ENCODE measurements at regions not wholly inside any gene's neighbourhood (a gene's known extent, or its start where the extent isn't known, plus 50 kb on each side); places are given as distances from the start of the nearest gene placed in this dataset.

DNA sequence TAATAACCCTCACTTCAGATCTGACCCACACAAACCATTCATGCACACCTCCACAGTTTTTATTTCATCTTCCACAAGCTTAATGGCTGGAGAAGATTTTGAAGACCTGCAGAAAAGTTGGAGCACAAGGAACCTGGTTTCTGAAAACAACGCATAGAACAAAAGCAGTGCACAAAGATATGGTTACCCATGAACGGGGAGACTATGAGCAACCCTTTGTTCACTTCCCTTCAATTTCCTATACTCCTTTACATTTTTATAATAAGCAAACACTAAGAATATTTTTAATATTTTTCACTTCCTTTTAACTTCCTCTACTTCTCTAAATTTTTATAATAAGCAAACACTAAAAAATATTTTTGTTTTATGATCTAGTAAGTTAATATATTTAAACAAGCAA lies 103.5 kb upstream of the UBE2E2 start:
- no peak for DNase-seq (ENCODE audit: low spot score)

DNA sequence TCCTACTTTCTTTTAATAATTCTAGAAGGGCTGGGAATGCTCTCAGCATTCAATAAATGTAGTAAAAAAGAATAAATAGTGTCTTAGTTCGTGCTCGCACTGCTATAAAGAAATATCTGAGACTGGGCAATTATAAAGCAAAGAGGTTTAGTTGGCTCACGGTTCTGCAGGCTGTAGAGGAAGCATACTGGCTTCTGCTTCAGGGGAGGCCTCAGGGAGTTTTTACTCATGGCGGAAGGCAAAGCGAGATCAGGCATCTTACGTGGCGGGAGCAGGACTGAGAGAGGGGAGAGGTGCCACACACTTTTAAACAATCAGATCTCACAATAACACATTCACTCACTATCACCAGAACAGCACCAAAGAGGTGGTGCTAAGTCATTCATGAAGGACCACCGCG lies 103.0 kb upstream of the UBE2E2 start:
- no peak for DNase-seq (ENCODE audit: low spot score)

DNA sequence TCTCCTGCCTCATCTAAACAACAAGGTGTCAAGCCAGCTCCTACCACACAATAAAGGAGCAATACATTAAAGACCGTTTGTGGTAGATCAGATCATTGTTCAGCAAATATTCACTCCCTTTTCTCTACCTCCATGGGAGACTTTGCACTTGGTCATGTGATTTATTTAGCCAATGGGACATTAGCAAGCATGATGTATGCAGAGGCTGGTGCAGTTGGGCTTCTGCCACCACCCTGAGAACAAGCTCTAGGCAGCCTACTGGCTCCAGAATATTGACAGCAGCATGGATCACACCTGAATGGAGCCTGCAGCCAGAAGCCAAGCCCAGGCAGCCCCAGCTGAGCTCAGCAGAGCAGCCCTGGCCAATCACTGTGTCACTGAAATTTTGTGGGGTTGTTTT lies 99.4 kb upstream of the UBE2E2 start:
- no peak for DNase-seq (ENCODE audit: low spot score)

- DNase-seq (ENCODE audit: low spot score) = no peak
Measured at GRCh38 chr3:23105048-23105447, 98.1 kb upstream of the UBE2E2 start.

- DNase-seq (ENCODE audit: low spot score) = no peak
Measured at GRCh38 chr3:23106666-23107065, 96.5 kb upstream of the UBE2E2 start.

- DNase-seq (ENCODE audit: low spot score) = no peak
Measured at GRCh38 chr3:23107221-23107620, 95.9 kb upstream of the UBE2E2 start.

GRCh38 chr3:23108451-23109057 lies 94.6 kb upstream of the UBE2E2 start:
- no peak for DNase-seq (ENCODE audit: low spot score)

DNA sequence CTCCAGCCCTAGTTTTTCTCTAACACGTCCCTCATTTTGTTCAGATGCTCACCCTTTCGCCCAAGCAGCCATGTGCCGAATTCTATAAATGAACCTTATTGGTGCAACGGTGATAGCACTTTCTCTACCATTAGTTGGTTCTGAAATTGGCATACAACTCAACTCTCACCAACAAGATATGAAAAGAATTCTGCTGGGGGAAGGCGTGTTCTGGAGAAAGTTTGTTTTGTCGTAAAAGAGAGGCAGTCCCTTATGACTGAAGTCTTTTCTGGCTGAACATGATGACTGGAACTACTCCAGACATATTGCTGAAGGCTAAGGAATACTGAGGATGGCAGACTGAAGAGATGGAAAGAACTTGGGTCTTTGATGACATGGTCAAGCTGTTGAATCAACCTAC lies 91.8 kb upstream of the UBE2E2 start:
- DNase-seq (ENCODE audit: low spot score) = no peak

DNA sequence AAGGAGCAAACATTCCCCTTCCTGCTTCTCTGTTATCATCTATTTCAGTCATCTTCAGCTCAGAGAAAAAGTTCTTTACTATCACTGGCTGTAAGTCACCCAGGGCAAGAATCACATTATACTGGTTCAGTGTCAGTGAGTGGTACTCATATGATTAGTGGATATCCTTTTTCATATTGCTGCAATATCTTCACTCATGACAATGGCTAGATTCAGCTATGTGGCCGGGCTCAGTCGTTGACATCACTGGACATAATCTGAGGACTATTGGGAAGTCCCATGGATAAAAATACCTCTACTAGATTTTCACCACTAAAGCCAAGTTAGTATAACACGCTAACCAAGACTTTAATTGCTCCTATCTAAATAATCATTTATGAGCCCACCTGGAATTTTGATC lies 91.3 kb upstream of the UBE2E2 start:
- no peak for DNase-seq (ENCODE audit: low spot score)

DNA sequence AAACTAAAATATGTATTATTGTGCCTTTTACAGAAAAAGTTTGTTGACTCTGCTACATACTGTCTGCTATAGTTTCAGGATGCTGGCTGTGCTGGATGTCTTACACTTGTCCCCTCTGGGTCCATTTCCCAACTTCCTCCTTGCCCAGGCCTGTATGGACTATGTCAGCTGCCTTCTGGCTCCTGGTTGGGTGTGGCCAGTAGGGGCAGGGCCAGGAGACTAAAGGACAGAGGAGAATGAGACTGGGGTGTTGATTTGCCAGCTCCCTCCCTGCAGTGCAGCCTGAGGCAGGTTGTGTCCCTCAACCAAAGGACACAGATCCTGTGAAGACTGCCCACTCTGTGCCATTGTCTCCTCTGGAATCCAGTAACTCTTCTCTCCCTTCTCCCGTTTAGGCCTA lies 90.6 kb upstream of the UBE2E2 start:
- DNase-seq (ENCODE audit: low spot score) = no peak

- DNase-seq (ENCODE audit: low spot score) = no peak
Measured at GRCh38 chr3:23113455-23114171, 89.5 kb upstream of the UBE2E2 start.

GRCh38 chr3:23114432-23114831 lies 88.7 kb upstream of the UBE2E2 start:
- DNase-seq (ENCODE audit: low spot score) = no peak

- no peak for DNase-seq (ENCODE audit: low spot score)
Measured at GRCh38 chr3:23115171-23115877, 87.8 kb upstream of the UBE2E2 start.

GRCh38 chr3:23116081-23116837 lies 86.9 kb upstream of the UBE2E2 start:
- no peak for DNase-seq (ENCODE audit: low spot score)

GRCh38 chr3:23117856-23118255 lies 85.3 kb upstream of the UBE2E2 start:
- DNase-seq (ENCODE audit: low spot score) = no peak

GRCh38 chr3:23127196-23127595 lies 75.9 kb upstream of the UBE2E2 start:
- DNase-seq (ENCODE audit: low spot score) = no peak

- DNase-seq (ENCODE audit: low spot score) = no peak
Measured at GRCh38 chr3:23128655-23129054, 74.5 kb upstream of the UBE2E2 start.

DNA sequence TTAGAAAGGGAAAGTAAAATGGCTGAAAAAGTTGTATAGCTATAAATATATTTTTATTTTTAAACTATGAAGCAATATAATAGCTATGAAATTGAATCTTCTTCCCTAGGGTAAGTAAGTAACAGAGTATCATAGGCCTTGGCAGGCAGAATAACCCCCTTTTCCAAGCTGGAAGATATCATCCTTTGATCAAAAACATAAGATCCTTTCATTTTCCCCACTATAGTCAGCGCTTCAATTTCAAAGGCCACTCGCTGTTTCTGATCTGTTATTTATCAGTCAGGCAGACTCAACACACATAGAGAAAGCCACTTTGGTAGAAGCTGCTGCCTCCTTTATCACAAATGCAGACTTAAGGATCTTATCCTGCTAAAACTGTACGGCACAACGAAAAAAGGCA lies 74.0 kb upstream of the UBE2E2 start:
- DNase-seq (ENCODE audit: low spot score) = no peak

DNA sequence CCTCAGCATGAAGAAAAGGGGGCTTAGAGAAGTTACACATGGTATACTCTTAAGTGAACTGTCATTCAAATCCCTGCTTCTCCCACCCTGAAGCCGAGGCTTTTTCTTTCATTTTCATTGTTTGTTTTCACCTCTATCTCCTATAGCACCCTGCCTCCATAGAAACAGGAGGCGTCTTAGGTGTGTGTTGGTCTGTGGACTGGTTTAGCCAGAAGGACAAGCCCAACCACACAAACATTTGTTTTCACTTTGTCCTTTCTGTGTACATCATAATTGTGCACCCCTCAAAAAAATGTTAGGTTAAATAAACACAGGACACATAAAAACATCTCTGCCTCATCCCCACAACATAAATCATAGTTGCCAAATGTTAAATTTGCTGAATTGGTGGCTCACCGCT lies 73.3 kb upstream of the UBE2E2 start:
- DNase-seq (ENCODE audit: low spot score) = no peak

- DNase-seq (ENCODE audit: low spot score) = no peak
Measured at GRCh38 chr3:23130406-23130805, 72.7 kb upstream of the UBE2E2 start.

- DNase-seq (ENCODE audit: low spot score) = no peak
Measured at GRCh38 chr3:23135026-23135785, 67.9 kb upstream of the UBE2E2 start.

DNA sequence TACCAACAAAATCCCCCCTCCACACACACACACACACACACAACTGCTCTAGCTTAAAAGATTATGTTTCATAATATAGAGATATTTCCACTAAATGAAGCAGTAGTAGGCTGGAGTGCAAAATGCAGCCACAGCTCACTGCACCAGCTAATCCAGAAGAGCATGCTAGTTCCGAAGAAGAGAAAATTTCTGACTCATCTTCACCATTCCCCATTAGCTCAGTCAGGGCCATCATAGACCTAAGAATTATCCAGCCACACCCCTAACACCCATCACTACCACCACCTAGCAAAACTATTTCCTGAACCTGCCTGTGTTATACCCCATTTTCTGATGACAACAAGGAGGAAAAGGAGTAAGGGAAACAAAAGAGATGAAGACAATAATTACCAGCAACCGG lies 67.1 kb upstream of the UBE2E2 start:
- no peak for DNase-seq (ENCODE audit: low spot score)
